ENCODE measurements at regions not wholly inside any gene's neighbourhood (a gene's known extent, or its start where the extent isn't known, plus 50 kb on each side); places are given as distances from the start of the nearest gene placed in this dataset.

- no peak for DNase-seq
- Mint-ChIP-seq H3K4me1 (no peaks in the 10 kb centered on the region), H3K4me3 (no peak overlapping the region), H3K36me3 (no peaks in the 10 kb centered on the region), H3K27ac (no peak overlapping the region), H3K27me3 (no peaks in the 10 kb centered on the region), H3K9me3 (ENCODE audit: low read depth) (peaks cover 8% of the 10 kb centered on the region)
- ATAC-seq = no peak
- CTCF ChIA-PET = no interaction called here
Measured at GRCh38 chr6:10202581-10202980, 212.3 kb downstream of the TFAP2A start.

DNA sequence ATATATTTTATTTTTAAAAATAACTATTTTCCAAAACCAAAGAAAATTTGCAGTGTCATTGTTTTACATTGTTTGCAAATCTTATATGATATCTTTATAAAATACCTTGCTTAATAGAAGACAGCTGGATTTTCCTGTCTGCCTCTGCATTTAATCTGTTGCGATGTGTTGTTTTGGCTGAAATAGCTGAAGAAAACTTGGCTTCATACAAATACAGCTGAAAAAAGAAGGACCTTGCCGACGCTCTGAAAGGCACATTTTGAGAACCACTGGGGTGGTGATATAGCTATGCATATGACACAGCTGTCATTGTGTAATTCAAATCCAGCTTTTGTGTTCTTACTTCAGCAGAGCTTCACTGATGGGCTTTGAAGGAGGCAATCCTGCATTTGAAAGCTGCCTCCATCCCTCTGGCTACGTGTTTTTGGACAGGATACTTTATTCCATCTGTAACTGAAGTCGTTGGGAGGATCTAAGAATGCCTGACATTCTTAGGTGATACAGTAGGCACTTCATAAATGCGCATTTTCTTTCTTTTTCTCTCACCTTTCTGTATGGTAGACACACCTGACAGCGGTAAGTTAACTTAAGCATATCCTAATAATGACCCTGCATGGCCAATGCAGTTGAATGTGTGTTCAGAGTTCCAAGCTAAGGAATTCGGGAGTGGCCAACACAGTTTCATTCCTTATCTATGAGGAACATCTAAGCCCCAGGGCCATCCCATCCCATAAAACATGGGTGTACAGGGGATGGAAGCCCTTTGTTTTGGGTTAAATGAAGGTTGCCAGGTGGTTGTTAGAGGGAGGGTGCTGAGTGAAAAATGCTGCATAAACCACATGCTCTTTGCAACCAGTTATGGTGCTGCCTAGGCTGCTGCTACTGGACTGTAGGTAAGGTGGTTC is 213.0 kb downstream of the TFAP2A start:
- Mint-ChIP-seq H3K27ac (no peak overlapping the region), H3K4me3 (no peak overlapping the region), H3K9me3 (ENCODE audit: low read depth) (peaks cover 8% of the 10 kb centered on the region), H3K4me1 (no peaks in the 10 kb centered on the region), H3K27me3 (no peaks in the 10 kb centered on the region), H3K36me3 (no peaks in the 10 kb centered on the region)
- DNase-seq (no peak), ATAC-seq (no peak)
- CTCF ChIA-PET = no interaction called here

GRCh38 chr6:10196090-10196489 is 218.8 kb downstream of the TFAP2A start:
- Mint-ChIP-seq H3K36me3 (no peaks in the 10 kb centered on the region), H3K4me1 (no peaks in the 10 kb centered on the region), H3K9me3 (ENCODE audit: low read depth) (peaks cover 3% of the 10 kb centered on the region), H3K27me3 (no peaks in the 10 kb centered on the region), H3K27ac (no peak overlapping the region), H3K4me3 (no peak overlapping the region)
- DNase-seq = no peak
- CTCF ChIA-PET = no interaction called here
- ATAC-seq = no peak

DNA sequence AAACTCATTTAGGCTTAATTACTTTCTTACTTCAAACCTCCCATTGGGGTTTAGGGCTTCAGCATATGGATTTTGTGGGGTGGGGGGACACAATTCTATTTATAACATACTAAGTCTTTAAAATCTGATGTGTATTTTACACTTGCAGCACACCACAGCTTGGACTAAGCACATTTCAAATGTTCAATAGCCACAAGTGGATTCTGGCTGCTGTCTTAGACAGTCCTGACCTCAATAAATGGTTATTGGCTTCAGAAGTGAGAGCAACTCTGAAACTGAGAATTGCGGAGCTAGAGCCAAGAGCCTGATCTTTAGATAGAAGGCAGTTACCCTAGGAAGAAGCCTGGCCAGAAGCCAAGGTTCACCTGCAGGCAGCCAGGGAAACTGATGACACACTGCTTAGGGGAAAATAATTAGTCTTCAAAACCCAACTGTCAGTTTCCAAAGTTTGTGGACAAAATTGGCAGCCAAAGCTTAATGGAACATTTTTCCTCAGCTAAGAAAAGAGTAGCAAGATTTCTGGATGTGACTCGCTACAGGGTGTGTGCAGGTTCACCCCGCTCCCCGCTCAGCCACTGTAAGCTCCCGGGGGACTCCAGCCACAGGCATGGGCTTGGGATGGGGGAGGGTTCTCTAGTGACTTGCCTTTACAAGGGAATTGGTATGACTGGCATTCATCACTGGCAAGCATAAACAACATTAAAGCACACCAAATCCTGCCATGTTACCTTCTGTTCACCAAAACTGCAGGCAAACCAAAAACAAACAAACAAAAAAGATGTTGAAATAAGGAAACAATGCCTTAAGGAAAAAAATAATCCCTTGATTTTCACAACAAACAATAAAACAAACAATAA is 219.8 kb downstream of the TFAP2A start:
- ATAC-seq (no peak), DNase-seq (no peak)
- Mint-ChIP-seq H3K9me3 (ENCODE audit: low read depth) (no peaks in the 10 kb centered on the region), H3K27ac (no peak overlapping the region), H3K27me3 (no peaks in the 10 kb centered on the region), H3K4me3 (no peak overlapping the region), H3K4me1 (no peaks in the 10 kb centered on the region), H3K36me3 (no peaks in the 10 kb centered on the region)
- CTCF ChIA-PET = no interaction called here

DNA sequence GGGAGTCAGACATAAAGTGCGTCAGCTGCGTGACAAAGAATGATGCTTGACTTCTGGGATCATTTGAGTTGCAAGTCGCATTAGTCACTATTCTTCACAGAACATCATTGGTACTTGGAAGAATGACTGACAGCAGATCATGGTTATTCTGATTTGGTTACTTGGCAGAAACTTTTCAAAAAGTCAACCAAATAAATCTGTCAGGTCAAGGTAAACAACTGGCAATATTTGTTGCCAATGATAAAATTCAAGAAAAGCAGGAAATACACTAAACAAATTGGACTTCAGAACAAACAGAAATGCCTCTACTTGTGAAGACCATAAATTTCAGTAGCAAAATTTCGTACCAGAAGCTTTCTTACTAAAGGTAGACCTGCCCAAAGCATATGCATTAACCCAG is 221.6 kb downstream of the TFAP2A start:
- no peaks in the 10 kb centered on the region for H3K27me3 Mint-ChIP-seq
- no peak for ATAC-seq
- no peak for DNase-seq
- H3K27ac Mint-ChIP-seq = no peak overlapping the region
- no peaks in the 10 kb centered on the region for H3K36me3 Mint-ChIP-seq
- H3K4me3 Mint-ChIP-seq = no peak overlapping the region
- H3K9me3 Mint-ChIP-seq (ENCODE audit: low read depth) = no peaks in the 10 kb centered on the region
- CTCF ChIA-PET = no interaction called here
- H3K4me1 Mint-ChIP-seq = no peaks in the 10 kb centered on the region

GRCh38 chr6:10190042-10190441 is 224.8 kb downstream of the TFAP2A start:
- CTCF ChIA-PET = no interaction called here

DNA sequence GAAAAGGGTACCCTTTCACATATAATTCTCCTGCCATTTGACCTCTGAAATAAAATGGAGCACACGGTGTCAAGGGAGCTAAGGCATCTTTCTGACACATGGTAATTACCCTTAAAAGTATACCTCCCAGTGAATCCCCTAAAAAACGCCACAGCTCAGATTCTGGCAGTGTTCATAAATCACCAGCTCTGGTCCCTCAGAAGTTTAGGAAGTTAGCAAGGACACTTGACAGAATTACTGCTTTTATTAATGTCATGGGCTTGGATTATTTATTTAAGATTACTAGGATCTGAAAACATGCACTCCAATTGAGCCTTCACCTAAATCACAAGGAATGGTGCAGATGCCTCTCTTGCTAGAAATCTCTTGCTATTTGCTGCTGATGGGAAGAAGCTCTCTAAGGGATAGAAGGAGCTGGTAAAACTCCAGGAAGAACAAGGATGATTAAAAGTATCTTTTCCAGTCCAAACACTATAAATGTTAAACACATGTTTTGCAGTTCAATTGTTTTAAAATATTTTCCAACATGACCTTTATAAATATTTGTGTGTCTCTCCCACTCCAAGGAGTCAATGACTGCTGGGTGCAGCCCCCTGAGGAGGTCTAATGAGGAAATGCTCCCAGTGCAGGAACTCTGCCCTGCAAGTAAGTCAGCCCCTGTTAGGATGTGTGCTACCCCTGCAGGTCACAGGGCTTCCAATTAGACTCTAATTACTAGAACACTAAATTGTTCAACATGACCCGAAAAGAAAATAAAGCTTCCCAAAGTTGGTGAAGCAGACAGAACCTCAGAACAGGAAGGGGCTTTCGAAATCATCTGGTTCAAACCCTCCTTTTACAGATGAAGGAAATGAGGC is 230.3 kb downstream of the TFAP2A start:
- H3K27me3 Mint-ChIP-seq = no peaks in the 10 kb centered on the region
- no peak overlapping the region for H3K4me3 Mint-ChIP-seq
- H3K27ac Mint-ChIP-seq = no peak overlapping the region
- DNase-seq = no peak
- H3K4me1 Mint-ChIP-seq = no peaks in the 10 kb centered on the region
- peaks cover 9% of the 10 kb centered on the region for H3K9me3 Mint-ChIP-seq (ENCODE audit: low read depth)
- ATAC-seq = no peak
- CTCF ChIA-PET = no interaction called here
- no peaks in the 10 kb centered on the region for H3K36me3 Mint-ChIP-seq

More at GRCh38 chr6:10190042-10190441, 224.8 kb downstream of the TFAP2A start:
- H3K4me3 Mint-ChIP-seq = no peak overlapping the region
- no peak overlapping the region for H3K27ac Mint-ChIP-seq
- ATAC-seq (no peak), DNase-seq (no peak)
- no peaks in the 10 kb centered on the region for H3K36me3 Mint-ChIP-seq
- H3K9me3 Mint-ChIP-seq (ENCODE audit: low read depth) = peaks cover 5% of the 10 kb centered on the region
- no peaks in the 10 kb centered on the region for H3K4me1 Mint-ChIP-seq
- H3K27me3 Mint-ChIP-seq = no peaks in the 10 kb centered on the region

- no peaks in the 10 kb centered on the region for H3K4me1 Mint-ChIP-seq
- H3K27ac Mint-ChIP-seq = no peak overlapping the region
- H3K36me3 Mint-ChIP-seq = no peaks in the 10 kb centered on the region
Measured at GRCh38 chr6:10180138-10181074, 234.5 kb downstream of the TFAP2A start.

DNA sequence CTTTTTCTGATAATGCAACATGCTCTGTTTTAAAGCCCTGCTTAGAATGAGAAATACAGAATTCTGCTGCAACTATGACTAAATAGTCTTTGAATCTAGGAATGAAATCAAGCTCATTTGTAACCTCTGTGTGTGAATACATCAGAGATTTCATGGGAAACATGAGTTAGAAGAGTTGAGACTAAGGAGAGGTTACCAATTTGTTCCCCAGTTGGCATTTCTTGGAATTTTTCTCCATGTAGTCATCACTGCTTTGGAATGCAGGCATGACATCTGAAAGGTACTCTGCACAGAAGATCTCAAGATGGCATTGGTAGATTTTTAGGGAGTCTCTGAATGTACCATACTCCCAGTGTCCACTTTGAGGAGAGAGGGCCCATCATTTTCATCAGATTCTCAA is 237.2 kb downstream of the TFAP2A start:
- Mint-ChIP-seq H3K4me3 (no peak overlapping the region), H3K9me3 (ENCODE audit: low read depth) (peaks cover 1% of the 10 kb centered on the region), H3K27ac (no peak overlapping the region), H3K4me1 (no peaks in the 10 kb centered on the region), H3K36me3 (no peaks in the 10 kb centered on the region), H3K27me3 (no peaks in the 10 kb centered on the region)
- CTCF ChIA-PET = no interaction called here
- DNase-seq = no peak
- no peak for ATAC-seq

More at GRCh38 chr6:10180138-10181074, 234.5 kb downstream of the TFAP2A start:
- ATAC-seq = no peak
- CTCF ChIA-PET = no interaction called here
- peaks cover 4% of the 10 kb centered on the region for H3K9me3 Mint-ChIP-seq (ENCODE audit: low read depth)
- H3K27me3 Mint-ChIP-seq = no peaks in the 10 kb centered on the region
- H3K4me3 Mint-ChIP-seq = no peak overlapping the region
- no peak for DNase-seq

DNA sequence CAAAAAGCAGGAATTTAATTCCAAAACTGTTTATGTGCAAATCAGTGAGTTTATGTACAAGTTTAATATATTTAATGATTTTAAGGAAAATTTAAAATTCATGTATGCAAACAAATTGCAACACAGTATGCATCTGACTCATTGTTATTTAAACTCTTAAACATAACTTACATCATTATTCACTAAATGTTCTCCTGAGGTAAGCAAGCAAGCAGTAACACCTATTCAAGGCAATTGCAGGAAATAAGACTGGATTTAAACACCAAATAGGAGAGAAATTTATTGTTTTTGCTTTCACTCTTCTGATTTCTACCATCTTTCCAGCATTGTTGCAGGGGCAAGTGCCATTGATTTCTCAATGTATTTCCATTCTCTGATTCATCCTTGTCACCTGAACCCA is 239.5 kb downstream of the TFAP2A start:
- CTCF ChIA-PET = no interaction called here
- H3K4me1 Mint-ChIP-seq = no peaks in the 10 kb centered on the region
- no peak for ATAC-seq
- no peak overlapping the region for H3K27ac Mint-ChIP-seq
- H3K4me3 Mint-ChIP-seq = no peak overlapping the region
- H3K27me3 Mint-ChIP-seq = no peaks in the 10 kb centered on the region
- H3K36me3 Mint-ChIP-seq = no peaks in the 10 kb centered on the region
- DNase-seq = no peak
- H3K9me3 Mint-ChIP-seq (ENCODE audit: low read depth) = peaks cover 5% of the 10 kb centered on the region

- Mint-ChIP-seq H3K36me3 (no peaks in the 10 kb centered on the region), H3K9me3 (ENCODE audit: low read depth) (peaks cover 5% of the 10 kb centered on the region), H3K27ac (no peak overlapping the region), H3K4me1 (no peaks in the 10 kb centered on the region), H3K4me3 (no peak overlapping the region), H3K27me3 (no peaks in the 10 kb centered on the region)
- no peak for ATAC-seq
- CTCF ChIA-PET = no interaction called here
- no peak for DNase-seq
Measured at GRCh38 chr6:10174761-10175160, 240.1 kb downstream of the TFAP2A start.

GRCh38 chr6:10174056-10174455 is 240.8 kb downstream of the TFAP2A start:
- ATAC-seq = no peak
- CTCF ChIA-PET = no interaction called here
- DNase-seq = no peak
- no peaks in the 10 kb centered on the region for H3K4me1 Mint-ChIP-seq
- H3K27ac Mint-ChIP-seq = no peak overlapping the region
- H3K9me3 Mint-ChIP-seq (ENCODE audit: low read depth) = peaks cover 5% of the 10 kb centered on the region
- H3K4me3 Mint-ChIP-seq = no peak overlapping the region
- H3K36me3 Mint-ChIP-seq = no peaks in the 10 kb centered on the region
- H3K27me3 Mint-ChIP-seq = no peaks in the 10 kb centered on the region

Data from activated CD8-positive, alpha-beta memory T cell treated with anti-CD3 and anti-CD28 coated beads, Interleukin-2, amount 10 ng/mL, durations not matched to agents 7 days and 5 days (primary cell).